ENCODE measurements at regions not wholly inside any gene's neighbourhood (a gene's known extent, or its start where the extent isn't known, plus 50 kb on each side); places are given as distances from the start of the nearest gene placed in this dataset.
"Not testable (repeated sequence)": the region's sequence is repeated elsewhere in the genome, so short reads cannot be mapped to it uniquely, and the experiment has no call there.

DNA sequence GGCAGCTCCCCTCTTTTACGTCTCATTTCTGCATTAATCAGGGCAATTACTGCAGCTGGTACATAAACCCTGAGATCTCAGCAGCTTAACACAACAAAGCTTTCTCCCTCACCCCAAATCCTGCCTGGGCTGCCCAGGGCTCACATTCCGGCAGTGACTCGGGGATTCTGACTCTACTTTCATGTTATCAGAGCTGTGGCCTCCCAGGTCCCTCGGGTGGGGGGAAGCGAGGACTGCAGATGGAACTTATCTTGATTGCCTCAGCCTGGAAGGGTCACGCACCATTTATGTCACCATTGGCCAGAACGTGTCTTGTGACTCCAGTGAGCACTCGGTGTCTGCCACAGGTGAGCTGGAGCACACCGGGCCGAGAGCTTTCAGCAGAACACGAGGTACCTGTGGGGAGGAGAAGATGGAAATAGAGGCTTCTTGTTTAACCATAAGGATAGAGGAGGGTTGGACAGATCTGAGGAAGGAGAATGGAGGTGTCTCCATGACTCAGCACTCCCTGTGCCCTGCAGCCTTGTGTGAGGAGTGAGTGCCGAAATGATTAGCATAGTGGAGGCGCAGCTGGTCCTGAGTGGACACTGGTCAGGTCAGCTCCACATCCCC lies 88.5 kb upstream of the EXOC2 start:
- no peak for TF ChIP-seq CTCF (IDR thresholded peaks at IDR 0.05; ENCODE audit: insufficient read depth, low read depth, low read length, missing control alignments)
- peak; percentile 5 for DNase-seq (ENCODE audit: low read depth)
- H3K4me3 ChIP-seq (ENCODE audit: low read length), result no peak overlapping the region

DNA sequence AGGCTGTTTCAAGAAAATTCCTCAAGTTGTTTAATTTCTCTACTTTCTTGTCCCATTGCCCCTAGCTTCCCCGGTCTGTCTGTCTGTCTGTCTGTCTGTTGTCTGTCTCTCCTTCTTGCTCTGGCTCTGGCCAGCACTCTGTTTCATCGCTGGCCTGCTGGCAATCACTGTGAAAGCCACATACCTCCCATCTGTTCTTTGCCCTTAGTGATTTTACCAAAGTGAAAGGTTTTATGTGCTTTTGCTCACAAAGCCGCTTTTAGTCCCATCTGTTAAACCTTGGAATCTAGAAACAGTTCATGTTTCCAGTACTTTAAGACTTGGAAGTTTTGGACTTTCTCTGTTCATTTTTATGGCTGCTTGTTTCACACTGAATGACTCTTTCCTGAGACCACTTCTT lies 87.8 kb upstream of the EXOC2 start:
- no peak for DNase-seq (ENCODE audit: low read depth)
- TF ChIP-seq CTCF (IDR thresholded peaks at IDR 0.05; ENCODE audit: insufficient read depth, low read depth, low read length, missing control alignments), result no peak
- H3K4me3 ChIP-seq (ENCODE audit: low read length), result no peak overlapping the region

GRCh38 chr6:776951-777350 lies 84.0 kb upstream of the EXOC2 start:
- H3K4me3 ChIP-seq (ENCODE audit: low read length), result no peak overlapping the region
- DNase-seq (ENCODE audit: low read depth), result no peak
- no peak for TF ChIP-seq CTCF (IDR thresholded peaks at IDR 0.05; ENCODE audit: insufficient read depth, low read depth, low read length, missing control alignments)

DNA sequence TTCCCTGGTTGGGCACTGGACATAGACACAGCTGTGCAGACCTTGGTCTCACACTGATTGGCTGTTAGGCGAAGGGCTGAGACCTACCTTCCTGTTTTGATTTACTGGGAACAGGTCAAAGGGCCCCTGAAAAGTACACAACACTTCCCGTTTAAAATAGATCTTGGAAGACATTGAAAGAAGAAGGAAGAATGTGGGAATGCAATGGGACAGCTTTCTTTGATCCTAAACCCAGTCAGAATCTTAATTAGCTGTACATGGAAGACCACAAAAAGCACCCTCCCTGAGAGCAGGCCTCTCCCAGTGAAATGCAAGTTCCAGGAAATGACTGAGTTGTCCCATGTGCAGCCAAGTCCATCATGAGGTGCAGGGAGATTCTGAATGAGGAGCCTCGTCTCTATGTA lies 83.6 kb upstream of the EXOC2 start:
- no peak overlapping the region for H3K4me3 ChIP-seq (ENCODE audit: low read length)
- TF ChIP-seq CTCF (IDR thresholded peaks at IDR 0.05; ENCODE audit: insufficient read depth, low read depth, low read length, missing control alignments), result no peak
- no peak for DNase-seq (ENCODE audit: low read depth)

- no peak overlapping the region for H3K4me3 ChIP-seq (ENCODE audit: low read length)
- no peak for TF ChIP-seq CTCF (IDR thresholded peaks at IDR 0.05; ENCODE audit: insufficient read depth, low read depth, low read length, missing control alignments)
- DNase-seq (ENCODE audit: low read depth), result no peak
Measured at GRCh38 chr6:775863-776262, 82.9 kb upstream of the EXOC2 start.

DNA sequence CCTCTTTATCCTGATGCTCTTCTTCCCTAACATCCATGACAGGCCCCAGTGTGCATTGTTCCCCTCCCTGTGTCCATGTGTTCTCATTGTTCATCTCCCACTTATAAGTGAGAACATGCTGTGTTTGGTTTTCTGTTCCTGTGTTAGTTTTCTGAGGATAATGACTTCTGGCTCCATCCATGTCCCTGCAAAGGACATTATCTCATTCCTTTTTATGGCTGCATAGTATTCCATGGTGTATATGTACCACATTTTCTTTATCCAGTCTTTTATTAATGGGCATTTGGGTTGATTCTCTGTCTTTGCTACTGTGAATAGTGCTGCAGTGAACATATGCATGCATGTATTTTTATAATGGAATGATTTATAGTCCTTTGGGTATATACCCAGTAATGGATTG lies 78.7 kb upstream of the EXOC2 start:
- not testable (repeated sequence) for DNase-seq (ENCODE audit: low read depth); H3K4me3 ChIP-seq (ENCODE audit: low read length)

GRCh38 chr6:767755-768512 lies 75.0 kb upstream of the EXOC2 start:
- no peak for DNase-seq (ENCODE audit: low read depth)
- no peak for TF ChIP-seq CTCF (IDR thresholded peaks at IDR 0.05; ENCODE audit: insufficient read depth, low read depth, low read length, missing control alignments)
- no peak overlapping the region for H3K4me3 ChIP-seq (ENCODE audit: low read length)
